Breast epithelium (tissue), 4 donors: ENCODE measurements at regions not wholly inside any gene's neighbourhood (a gene's known extent, or its start where the extent isn't known, plus 50 kb on each side); places are given as distances from the start of the nearest gene placed in this dataset.

Experiments
- DNase-seq, 2 donors: peaks; one replicate each; pipeline ENCODE4 v3.0.0-alpha.2; 2019; ENCODE audit warnings: low spot score in 2 of 2
- H3K27ac ChIP-seq, 2 donors: fragments of 200-600 bp; sonication (generic) in 1 of 2; one replicate each; pipeline ENCODE4 v1.5.1; 2016 to 2019; ENCODE audit warnings: mild to moderate bottlenecking in 1 of 2
- H3K27me3 ChIP-seq, 2 donors: fragments of 200-600 bp; sonication (generic) in 1 of 2; one replicate each; pipeline versions ENCODE4 v1.5.1 to v1.6.0; 2017 to 2019; ENCODE audit warnings: control low read depth in 1 of 2, mild to moderate bottlenecking in 1 of 2
- H3K36me3 ChIP-seq: fragments of 200-600 bp; one replicate; pipeline ENCODE4 v1.5.1; 2019
- H3K4me1 ChIP-seq, 2 donors: fragments of 200-600 bp; sonication (generic); one replicate each; pipeline ENCODE4 v1.5.1; 2016 to 2019; ENCODE audit warnings: control low read depth in 1 of 2
- H3K4me3 ChIP-seq, 3 donors: fragments of 200-600 bp; sonication (generic); 1 replicate in 2 of 3; 2 replicates in 1 of 3; pipeline ENCODE4 v1.5.1; 2016 to 2019; ENCODE audit warnings: mild to moderate bottlenecking in 3 of 3, moderate library complexity in 2 of 3
- H3K9me3 ChIP-seq, 2 donors: fragments of 200-600 bp; sonication (generic) in 1 of 2; one replicate each; pipeline ENCODE4 v1.5.1; 2016 to 2019; ENCODE audit warnings: control low read depth in 1 of 2
- POLR2A ChIP-seq: fragments of 450-650 bp; IDR thresholded peaks from one replicate; pipeline ENCODE4 v1.6.1; 2016; ENCODE audit warnings: antibody characterized with exemption, mild to moderate bottlenecking, moderate library complexity
- POLR2AphosphoS5 ChIP-seq, 3 donors: sonication (generic); formaldehyde crosslinking; IDR thresholded peaks; one replicate each; pipeline ENCODE4 v1.6.1; 2017; ENCODE audit warnings: antibody characterized with exemption in 3 of 3
- intact Hi-C: fragments of 100-400 bp; cut with DNase I; formaldehyde crosslinking; loops from one replicate; pipeline ENCODE4 v1.15.1; 2023; ENCODE audit warnings: low total_unique reads
- TF ChIP-seq, protein P1 (sequence below), 3 donors: fragments of 450-650 bp; IDR thresholded peaks; one replicate each; pipeline ENCODE4 v1.5.1; 2016 to 2017; ENCODE audit warnings: antibody characterized with exemption in 3 of 3, mild to moderate bottlenecking in 3 of 3, moderate library complexity in 3 of 3

DNA sequence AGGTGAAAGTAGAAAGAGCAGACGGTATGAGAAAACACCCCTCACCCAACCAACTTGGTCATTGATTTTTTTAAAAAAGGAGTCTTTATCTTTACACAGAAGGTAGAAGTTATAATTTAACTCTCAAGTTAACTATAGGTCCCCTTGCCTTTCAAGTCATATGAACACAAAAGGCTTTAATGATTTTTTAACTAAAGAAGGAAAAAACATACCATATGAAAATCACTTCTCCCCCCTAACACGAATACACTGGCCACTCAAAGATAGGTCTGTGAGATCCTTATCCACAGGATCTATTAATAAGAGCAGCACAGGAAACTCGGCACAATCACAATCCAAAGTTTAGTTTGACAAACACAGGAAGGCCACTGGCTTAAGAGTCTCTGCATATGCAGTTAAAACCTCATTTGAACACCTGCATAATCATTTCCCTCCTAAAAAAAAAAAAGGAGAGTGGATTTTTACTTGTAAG lies 138.0 kb downstream of the ENC1 start:
- H3K36me3 ChIP-seq = no peaks in the 10 kb centered on the region
- H3K27ac ChIP-seq = no peak overlapping the region
- intact Hi-C loops = no loop called here
- no peak for DNase-seq
- TF ChIP-seq, protein P1, sequence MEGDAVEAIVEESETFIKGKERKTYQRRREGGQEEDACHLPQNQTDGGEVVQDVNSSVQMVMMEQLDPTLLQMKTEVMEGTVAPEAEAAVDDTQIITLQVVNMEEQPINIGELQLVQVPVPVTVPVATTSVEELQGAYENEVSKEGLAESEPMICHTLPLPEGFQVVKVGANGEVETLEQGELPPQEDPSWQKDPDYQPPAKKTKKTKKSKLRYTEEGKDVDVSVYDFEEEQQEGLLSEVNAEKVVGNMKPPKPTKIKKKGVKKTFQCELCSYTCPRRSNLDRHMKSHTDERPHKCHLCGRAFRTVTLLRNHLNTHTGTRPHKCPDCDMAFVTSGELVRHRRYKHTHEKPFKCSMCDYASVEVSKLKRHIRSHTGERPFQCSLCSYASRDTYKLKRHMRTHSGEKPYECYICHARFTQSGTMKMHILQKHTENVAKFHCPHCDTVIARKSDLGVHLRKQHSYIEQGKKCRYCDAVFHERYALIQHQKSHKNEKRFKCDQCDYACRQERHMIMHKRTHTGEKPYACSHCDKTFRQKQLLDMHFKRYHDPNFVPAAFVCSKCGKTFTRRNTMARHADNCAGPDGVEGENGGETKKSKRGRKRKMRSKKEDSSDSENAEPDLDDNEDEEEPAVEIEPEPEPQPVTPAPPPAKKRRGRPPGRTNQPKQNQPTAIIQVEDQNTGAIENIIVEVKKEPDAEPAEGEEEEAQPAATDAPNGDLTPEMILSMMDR (IDR thresholded peaks at IDR 0.05) = no peak
- H3K9me3 ChIP-seq = no peaks in the 10 kb centered on the region
- H3K4me3 ChIP-seq = no peak overlapping the region
- no peaks in the 10 kb centered on the region for H3K4me1 ChIP-seq
- H3K27me3 ChIP-seq = no peaks in the 10 kb centered on the region

DNA sequence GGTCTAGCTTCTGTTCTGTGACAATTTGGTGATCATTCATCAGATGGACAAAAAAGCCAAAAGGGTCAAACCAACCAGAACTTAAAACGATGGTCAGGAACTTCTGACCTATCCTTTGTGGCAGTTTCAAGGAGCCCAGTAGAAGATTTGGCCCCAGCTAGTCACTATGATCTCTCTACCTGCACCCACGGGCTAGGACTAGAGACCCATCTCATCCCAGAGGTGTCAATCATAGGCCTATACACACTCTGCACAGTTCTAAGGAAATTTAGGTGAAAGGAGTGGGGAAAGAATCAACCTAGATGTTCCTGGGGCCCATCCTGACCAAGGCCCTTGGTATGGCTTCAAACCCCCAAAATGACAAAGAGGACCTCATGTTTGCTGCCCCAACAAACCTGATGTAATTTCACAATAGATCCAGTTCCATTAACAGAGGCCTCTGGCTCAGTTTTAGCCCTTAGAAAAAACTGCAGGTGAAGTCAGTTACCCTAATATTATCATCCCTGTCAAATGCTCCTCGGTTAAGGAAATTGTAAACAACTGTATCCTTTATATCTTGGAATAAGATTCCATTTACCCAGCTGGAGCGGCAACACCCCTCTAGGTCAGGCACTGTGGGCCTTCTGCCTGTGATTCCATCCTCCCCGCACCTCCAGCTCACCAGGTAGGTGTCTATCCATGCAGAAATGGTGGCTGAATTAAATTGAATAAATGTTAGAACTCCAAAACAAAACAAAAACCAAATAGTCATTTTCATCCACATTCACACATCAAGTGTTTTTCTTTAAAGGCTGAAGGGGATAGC lies 138.7 kb downstream of the ENC1 start:
- Histone ChIP-seq H3K36me3 (no peaks in the 10 kb centered on the region), H3K4me1 (no peaks in the 10 kb centered on the region), H3K27ac (no peak overlapping the region), H3K27me3 (no peaks in the 10 kb centered on the region), H3K4me3 (no peak overlapping the region), H3K9me3 (no peaks in the 10 kb centered on the region)
- TF ChIP-seq POLR2A (no peak), POLR2AphosphoS5 (IDR thresholded peaks at IDR 0.05) (no peak)
- TF ChIP-seq, protein P1 (IDR thresholded peaks at IDR 0.05) = no peak
- intact Hi-C loops = no loop called here
- DNase-seq = no peak

DNA sequence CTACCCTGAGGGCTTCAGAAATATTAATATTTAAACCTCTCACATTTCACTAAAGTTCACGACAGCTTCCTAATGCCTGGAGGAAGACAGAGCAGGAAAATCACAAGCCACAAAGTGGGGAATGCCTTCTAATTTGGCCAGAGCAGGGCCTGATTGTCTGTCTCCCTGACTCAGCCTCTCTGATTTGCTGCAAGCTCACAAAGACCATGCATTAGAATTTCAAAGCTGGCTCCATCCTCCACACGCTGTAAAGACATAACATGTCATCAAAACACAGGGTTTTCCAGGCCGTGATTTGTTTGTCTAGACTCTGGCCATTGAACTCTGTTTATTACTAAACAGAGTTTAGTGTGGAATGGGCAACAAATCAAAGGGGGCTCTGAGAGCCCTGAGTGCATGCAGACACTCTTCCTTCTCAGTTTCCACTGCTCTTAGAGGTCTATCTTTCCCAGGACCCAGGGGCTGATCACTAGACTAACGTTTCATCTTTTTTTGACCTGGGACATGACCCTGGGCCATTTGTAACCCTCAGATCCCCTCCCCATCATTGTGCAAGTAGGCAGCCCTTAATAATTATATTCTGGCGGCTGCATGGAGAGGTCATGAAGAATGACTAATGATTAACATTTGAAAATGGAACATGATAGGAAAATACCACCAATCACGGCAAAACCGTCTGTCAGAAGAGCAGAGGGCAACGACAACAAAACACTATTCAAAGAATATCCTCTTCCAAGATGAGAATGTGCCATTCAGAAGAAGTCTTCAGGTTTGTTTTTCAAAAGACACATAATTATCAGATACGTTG lies 140.2 kb downstream of the ENC1 start:
- Histone ChIP-seq H3K36me3 (no peaks in the 10 kb centered on the region), H3K27ac (no peak overlapping the region), H3K27me3 (no peaks in the 10 kb centered on the region), H3K4me3 (no peak overlapping the region), H3K4me1 (no peaks in the 10 kb centered on the region), H3K9me3 (no peaks in the 10 kb centered on the region)
- intact Hi-C loops = no loop called here
- DNase-seq = no peak
- TF ChIP-seq, protein P1 (IDR thresholded peaks at IDR 0.05) = no peak
- no peak for TF ChIP-seq POLR2A
- TF ChIP-seq POLR2AphosphoS5 (IDR thresholded peaks at IDR 0.05) = no peak

DNA sequence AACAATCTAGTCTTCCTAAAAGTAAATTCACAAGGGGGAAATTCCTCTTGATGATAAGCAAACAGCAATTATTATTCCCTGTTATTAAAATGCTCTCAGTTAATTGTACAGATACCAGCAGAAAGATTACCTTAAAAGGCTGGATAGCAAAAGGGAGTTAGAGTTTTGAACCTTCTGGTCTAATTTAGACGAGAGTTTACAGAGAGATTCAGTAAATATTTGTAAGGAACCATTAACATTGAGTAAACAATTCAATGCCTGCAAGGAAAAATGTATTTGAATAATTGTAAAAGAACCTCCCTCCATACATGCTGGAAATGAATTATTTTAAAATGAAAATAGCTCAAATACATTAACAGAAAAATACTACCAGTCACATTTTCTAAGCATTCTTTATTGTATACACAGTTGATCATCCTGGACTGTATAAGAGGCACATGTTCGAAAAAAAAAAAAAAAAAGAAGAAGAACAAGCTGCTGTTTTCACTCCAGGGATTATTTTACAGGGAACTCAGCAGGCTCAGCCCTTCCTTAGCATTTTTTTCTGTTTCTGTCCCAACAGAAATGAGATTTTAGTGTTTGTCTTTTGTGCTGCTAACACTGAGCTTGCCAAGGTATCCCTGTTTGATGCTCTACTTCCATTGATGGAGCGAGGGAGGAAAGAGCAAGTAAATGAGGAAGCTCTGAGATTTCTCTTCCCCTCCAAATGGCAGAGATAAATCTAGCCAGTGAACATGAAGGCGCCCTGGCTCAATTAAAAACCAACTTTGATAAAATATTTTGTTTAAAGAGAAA lies 141.1 kb downstream of the ENC1 start:
- Histone ChIP-seq H3K36me3 (no peaks in the 10 kb centered on the region), H3K4me3 (no peak overlapping the region), H3K4me1 (no peaks in the 10 kb centered on the region), H3K27me3 (no peaks in the 10 kb centered on the region), H3K9me3 (no peaks in the 10 kb centered on the region), H3K27ac (no peak overlapping the region)
- intact Hi-C loops = no loop called here
- TF ChIP-seq POLR2A = no peak
- TF ChIP-seq, protein P1 (IDR thresholded peaks at IDR 0.05) = no peak
- TF ChIP-seq POLR2AphosphoS5 (IDR thresholded peaks at IDR 0.05) = no peak
- DNase-seq = no peak
